PC-3 (cell line): ENCODE measurements at regions not wholly inside any gene's neighbourhood (a gene's known extent, or its start where the extent isn't known, plus 50 kb on each side); places are given as distances from the start of the nearest gene placed in this dataset.

Source experiments
- ATAC-seq: fragments of 200-7000 bp; cut with Tn5 transposase; 2 replicates; pipeline ENCODE4 v1.9.1; 2020; ENCODE audit warnings: mild to moderate bottlenecking, moderate library complexity
- BruUV-seq: library from RNA; stranded (reverse); fragments of 400-500 nt; replicated peaks from 2 replicates; lab custom pipeline; 2021; lab: Mats Ljungman, UMichigan
- CTCF ChIA-PET: fragments of 300-600 bp; sonication (Branson Sonifier 250); formaldehyde crosslinking; loops from one replicate; lab custom pipeline; 2022; ENCODE audit warnings: antibody characterized with exemption; lab: Charles Lee
- POLR2A ChIA-PET: fragments of 300-600 bp; sonication (Branson Sonifier 250); formaldehyde crosslinking; loops from one replicate; lab custom pipeline; 2022; ENCODE audit warnings: antibody characterized with exemption; ENCODE audit not compliant: unreplicated experiment; lab: Charles Lee
- DNase-seq: peaks from one replicate; pipeline ENCODE4 v3.0.0-alpha.2; 2015
- H2AFZ ChIP-seq: fragments of 300-600 bp; sonication (generic); 2 replicates; pipeline ENCODE4 v1.6.0; 2016; ENCODE audit warnings: antibody characterized with exemption, low read length
- H3F3A ChIP-seq: fragments of 300-600 bp; sonication (generic); one replicate; pipeline ENCODE4 v1.6.0; 2017; ENCODE audit warnings: antibody characterized with exemption, low read length, control low read depth, mild to moderate bottlenecking; ENCODE audit not compliant: unreplicated experiment
- H3K27ac ChIP-seq: fragments of 300-600 bp; sonication (generic); 2 replicates; pipeline ENCODE4 v1.5.1; 2016; ENCODE audit warnings: mild to moderate bottlenecking, low read length
- H3K27me3 ChIP-seq: fragments of 300-600 bp; sonication (generic); 2 replicates; pipeline ENCODE4 v1.6.1; 2016; ENCODE audit warnings: low read length, mixed read lengths
- H3K36me3 ChIP-seq: fragments of 300-600 bp; sonication (generic); 2 replicates; pipeline ENCODE4 v1.6.1; 2016; ENCODE audit warnings: low read depth, mixed run types, low read length, mixed read lengths
- H3K4me1 ChIP-seq: fragments of 300-600 bp; sonication (generic); 2 replicates; pipeline ENCODE4 v1.5.1; 2016; ENCODE audit warnings: low read length; ENCODE audit not compliant: insufficient read depth
- H3K4me2 ChIP-seq: fragments of 300-600 bp; sonication (generic); 2 replicates; pipeline ENCODE4 v1.6.0; 2016; ENCODE audit warnings: low read length
- H3K4me3 ChIP-seq: fragments of 300-600 bp; sonication (generic); 2 replicates; pipeline ENCODE4 v1.5.1; 2016; ENCODE audit warnings: mild to moderate bottlenecking, low read length, mixed read lengths
- H3K79me2 ChIP-seq: fragments of 300-600 bp; sonication (generic); 2 replicates; pipeline ENCODE4 v1.6.1; 2017; ENCODE audit warnings: low read length, mixed read lengths
- H3K9ac ChIP-seq: fragments of 300-600 bp; sonication (generic); 2 replicates; pipeline ENCODE4 v1.6.0; 2016; ENCODE audit warnings: mild to moderate bottlenecking, low read length
- H3K9me2 ChIP-seq: fragments of 300-600 bp; sonication (generic); replicated peaks from 2 replicates; pipeline ENCODE4 v1.6.1; 2016; ENCODE audit warnings: mixed run types, low read length, mixed read lengths
- H3K9me3 ChIP-seq: fragments of 300-600 bp; sonication (generic); 2 replicates; pipeline ENCODE4 v1.6.1; 2016; ENCODE audit warnings: low read length, mixed read lengths
- H4K20me1 ChIP-seq: fragments of 300-600 bp; sonication (generic); 2 replicates; pipeline ENCODE4 v1.6.1; 2016; ENCODE audit warnings: low read length, mixed read lengths
- EZH2 ChIP-seq: fragments of 300-600 bp; sonication (generic); IDR thresholded peaks from one replicate; pipeline ENCODE4 v1.6.1; 2017; ENCODE audit warnings: antibody characterized with exemption, mild to moderate bottlenecking, low read length; ENCODE audit not compliant: unreplicated experiment
- EZH2phosphoT487 ChIP-seq: fragments of 300-600 bp; sonication (generic); IDR thresholded peaks from 2 replicates; pipeline ENCODE4 v1.6.1; 2018; ENCODE audit warnings: mild to moderate bottlenecking, antibody characterized with exemption, low read length, borderline replicate concordance
- intact Hi-C: fragments of 100-400 bp; cut with micrococcal nuclease; formaldehyde crosslinking; loops from 2 replicates; pipeline ENCODE4 v1.9.0; 2023
- TF ChIP-seq, protein P1 (sequence below): fragments of 300-600 bp; sonication (generic); conservative IDR thresholded peaks from 2 replicates; pipeline ENCODE4 v1.5.1; 2017; ENCODE audit warnings: antibody characterized with exemption, low read depth, mild to moderate bottlenecking, low read length

DNA sequence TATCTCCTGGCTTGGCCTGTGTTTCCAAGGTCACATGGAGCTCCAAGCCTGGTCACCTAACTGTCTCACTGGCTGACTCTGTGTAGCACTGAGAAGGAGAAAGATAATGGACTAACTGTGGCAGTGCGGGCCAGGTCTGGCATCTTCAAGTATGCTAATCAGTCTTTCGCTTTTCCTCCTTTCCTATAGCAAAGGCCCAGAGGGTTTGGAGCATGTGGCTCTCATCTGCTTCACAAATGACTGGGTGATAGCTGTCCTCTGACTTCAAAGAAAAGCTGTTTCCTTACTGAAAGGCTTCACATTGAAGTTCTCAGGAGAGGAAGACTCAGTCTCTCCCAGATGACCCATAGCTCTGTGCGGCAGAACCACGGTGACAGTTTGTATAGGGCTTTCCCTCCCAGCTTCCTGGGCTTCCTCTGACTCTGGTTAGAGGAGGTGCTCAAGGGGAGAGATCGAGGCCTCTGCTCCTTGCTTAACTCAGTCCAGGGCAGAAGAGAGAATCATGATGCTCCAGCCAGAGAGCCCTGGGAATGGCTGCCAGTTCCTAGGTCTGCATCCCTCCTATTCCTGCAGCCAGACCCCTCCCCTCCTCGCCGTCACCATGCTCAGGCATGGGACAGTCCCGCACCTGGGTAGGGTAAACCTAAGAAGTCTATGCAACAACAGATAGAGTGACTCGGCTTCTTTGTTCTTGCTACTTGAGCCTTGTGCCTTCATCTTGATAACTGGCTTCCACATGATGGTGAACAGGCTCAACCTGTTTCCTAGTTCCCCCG lies 72.3 kb downstream of the CCDC71L start:
- DNase-seq = no peak
- ChIA-PET CTCF (no interaction called here), POLR2A (no interaction called here)
- Histone ChIP-seq H3K27me3 (no peaks in the 10 kb centered on the region), H3K79me2 (no peaks in the 10 kb centered on the region), H3K9me2 (0 out of 2 replicates have a peak, but pooled peaks cover 3% of the 10 kb centered on the region), H3K4me2 (no peak overlapping the region), H3K4me1 (no peaks in the 10 kb centered on the region), H2AFZ (no peak overlapping the region), H3F3A (no peaks in the 10 kb centered on the region), H3K9me3 (no peaks in the 10 kb centered on the region), H3K27ac (no peak overlapping the region), H3K36me3 (no peaks in the 10 kb centered on the region), H3K4me3 (no peak overlapping the region), H4K20me1 (no peaks in the 10 kb centered on the region), H3K9ac (no peak overlapping the region)
- no peak for TF ChIP-seq EZH2phosphoT487
- TF ChIP-seq, protein P1, sequence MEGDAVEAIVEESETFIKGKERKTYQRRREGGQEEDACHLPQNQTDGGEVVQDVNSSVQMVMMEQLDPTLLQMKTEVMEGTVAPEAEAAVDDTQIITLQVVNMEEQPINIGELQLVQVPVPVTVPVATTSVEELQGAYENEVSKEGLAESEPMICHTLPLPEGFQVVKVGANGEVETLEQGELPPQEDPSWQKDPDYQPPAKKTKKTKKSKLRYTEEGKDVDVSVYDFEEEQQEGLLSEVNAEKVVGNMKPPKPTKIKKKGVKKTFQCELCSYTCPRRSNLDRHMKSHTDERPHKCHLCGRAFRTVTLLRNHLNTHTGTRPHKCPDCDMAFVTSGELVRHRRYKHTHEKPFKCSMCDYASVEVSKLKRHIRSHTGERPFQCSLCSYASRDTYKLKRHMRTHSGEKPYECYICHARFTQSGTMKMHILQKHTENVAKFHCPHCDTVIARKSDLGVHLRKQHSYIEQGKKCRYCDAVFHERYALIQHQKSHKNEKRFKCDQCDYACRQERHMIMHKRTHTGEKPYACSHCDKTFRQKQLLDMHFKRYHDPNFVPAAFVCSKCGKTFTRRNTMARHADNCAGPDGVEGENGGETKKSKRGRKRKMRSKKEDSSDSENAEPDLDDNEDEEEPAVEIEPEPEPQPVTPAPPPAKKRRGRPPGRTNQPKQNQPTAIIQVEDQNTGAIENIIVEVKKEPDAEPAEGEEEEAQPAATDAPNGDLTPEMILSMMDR = no peak
- TF ChIP-seq EZH2 = no peak
- intact Hi-C loops = no loop called here
- ATAC-seq = no peak
- no TSS peak for BruUV-seq

DNA sequence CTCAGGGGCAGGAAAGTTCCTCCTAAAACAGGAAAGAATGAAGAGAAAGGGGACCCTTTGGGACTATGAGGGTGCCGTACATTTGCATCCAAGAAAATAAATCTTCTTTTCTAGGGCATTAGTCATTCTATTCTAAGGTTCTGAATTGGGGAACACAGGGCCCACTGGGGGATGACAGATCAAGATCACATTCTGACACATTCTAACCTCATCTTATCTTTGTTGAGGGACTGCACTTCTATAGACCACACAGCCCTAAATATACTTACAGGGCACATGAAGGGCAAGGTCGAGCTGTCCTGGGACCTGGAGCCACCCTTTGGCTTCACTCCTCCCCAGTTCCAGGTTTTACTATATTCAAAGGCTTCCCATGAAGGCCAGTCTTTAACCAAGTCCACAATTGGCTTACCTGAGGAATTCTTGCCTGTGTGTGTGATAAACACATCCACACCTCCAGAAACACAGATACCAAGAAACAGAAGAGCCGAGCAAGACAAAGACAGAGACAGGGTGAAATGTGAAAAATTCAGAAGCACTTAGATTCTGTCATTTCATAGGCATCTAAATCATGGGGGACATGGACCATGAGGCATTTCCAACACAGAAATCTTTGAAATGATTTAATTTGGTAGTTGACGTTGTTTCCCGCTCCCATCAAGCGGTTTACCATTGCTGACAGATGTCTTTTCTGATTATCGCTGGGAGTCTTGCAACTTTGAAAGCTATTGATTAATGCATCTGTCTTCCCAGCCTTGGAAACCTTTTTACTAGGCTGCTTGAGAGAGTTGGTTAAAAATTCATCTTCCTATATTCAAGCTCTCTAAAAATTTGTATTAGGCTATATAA lies 75.8 kb downstream of the CCDC71L start:
- Histone ChIP-seq H3K36me3 (no peaks in the 10 kb centered on the region), H3K4me2 (no peak overlapping the region), H3K9me2 (0 out of 2 replicates have a peak, but pooled peaks cover 3% of the 10 kb centered on the region), H3K4me3 (no peak overlapping the region), H3K9ac (no peak overlapping the region), H3K9me3 (no peaks in the 10 kb centered on the region), H4K20me1 (no peaks in the 10 kb centered on the region), H3K27ac (no peak overlapping the region), H3K79me2 (no peaks in the 10 kb centered on the region), H2AFZ (no peak overlapping the region), H3K27me3 (no peaks in the 10 kb centered on the region), H3F3A (no peaks in the 10 kb centered on the region), H3K4me1 (no peaks in the 10 kb centered on the region)
- BruUV-seq = no TSS peak
- ChIA-PET POLR2A (interaction anchor here (0.6 kb wide), 1 partner anchor 897 kb away, joined by 3 read pairs; no protein-coding TSS in a partner anchor), CTCF (no interaction called here)
- intact Hi-C loops = no loop called here
- TF ChIP-seq, protein P1 = no peak
- TF ChIP-seq EZH2 (no peak), EZH2phosphoT487 (no peak)
- ATAC-seq (no peak), DNase-seq (no peak)
